ENCODE measurements at regions not wholly inside any gene's neighbourhood (a gene's known extent, or its start where the extent isn't known, plus 50 kb on each side); places are given as distances from the start of the nearest gene placed in this dataset.

- no peak overlapping the region for H3K4me3 ChIP-seq (replicated peaks; ENCODE audit: low read depth, low read length)
- no peak for DNase-seq (ENCODE audit: low read depth)
- TF ChIP-seq, protein P1, sequence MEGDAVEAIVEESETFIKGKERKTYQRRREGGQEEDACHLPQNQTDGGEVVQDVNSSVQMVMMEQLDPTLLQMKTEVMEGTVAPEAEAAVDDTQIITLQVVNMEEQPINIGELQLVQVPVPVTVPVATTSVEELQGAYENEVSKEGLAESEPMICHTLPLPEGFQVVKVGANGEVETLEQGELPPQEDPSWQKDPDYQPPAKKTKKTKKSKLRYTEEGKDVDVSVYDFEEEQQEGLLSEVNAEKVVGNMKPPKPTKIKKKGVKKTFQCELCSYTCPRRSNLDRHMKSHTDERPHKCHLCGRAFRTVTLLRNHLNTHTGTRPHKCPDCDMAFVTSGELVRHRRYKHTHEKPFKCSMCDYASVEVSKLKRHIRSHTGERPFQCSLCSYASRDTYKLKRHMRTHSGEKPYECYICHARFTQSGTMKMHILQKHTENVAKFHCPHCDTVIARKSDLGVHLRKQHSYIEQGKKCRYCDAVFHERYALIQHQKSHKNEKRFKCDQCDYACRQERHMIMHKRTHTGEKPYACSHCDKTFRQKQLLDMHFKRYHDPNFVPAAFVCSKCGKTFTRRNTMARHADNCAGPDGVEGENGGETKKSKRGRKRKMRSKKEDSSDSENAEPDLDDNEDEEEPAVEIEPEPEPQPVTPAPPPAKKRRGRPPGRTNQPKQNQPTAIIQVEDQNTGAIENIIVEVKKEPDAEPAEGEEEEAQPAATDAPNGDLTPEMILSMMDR (IDR thresholded peaks at IDR 0.05; ENCODE audit: low read length, missing control alignments) = no peak
Measured at GRCh38 chr21:27286760-27287159, 319.9 kb upstream of the ADAMTS5 start.

DNA sequence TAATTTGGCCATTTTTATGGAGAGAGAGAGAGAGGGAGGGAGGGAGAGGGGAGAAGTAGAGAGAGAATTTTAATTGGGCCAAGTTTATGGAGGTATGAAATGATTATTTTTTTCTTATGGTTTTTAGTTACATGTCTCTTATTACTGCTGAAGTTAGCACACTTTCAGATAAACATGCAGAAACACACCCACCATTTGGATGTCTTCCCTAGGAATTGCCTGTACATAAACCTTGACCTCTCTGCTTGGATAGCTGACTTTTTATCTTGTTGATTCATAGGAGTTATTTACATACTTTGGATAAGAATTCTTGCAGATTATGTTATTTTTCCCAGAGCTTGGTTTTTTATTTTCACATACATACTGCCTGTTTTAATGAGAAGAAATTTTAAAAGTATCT lies 310.2 kb upstream of the ADAMTS5 start:
- DNase-seq (ENCODE audit: low read depth) = peak; percentile 26
- TF ChIP-seq, protein P1 (IDR thresholded peaks at IDR 0.05; ENCODE audit: low read length, missing control alignments) = no peak
- H3K4me3 ChIP-seq (replicated peaks; ENCODE audit: low read depth, low read length) = no peak overlapping the region

GRCh38 chr21:27275294-27275927 lies 308.5 kb upstream of the ADAMTS5 start:
- DNase-seq (ENCODE audit: low read depth) = peak; percentile 80
- H3K4me3 ChIP-seq (replicated peaks; ENCODE audit: low read depth, low read length) = no peak overlapping the region
- TF ChIP-seq, protein P1 (IDR thresholded peaks at IDR 0.05; ENCODE audit: low read length, missing control alignments) = no peak

- TF ChIP-seq, protein P1 (IDR thresholded peaks at IDR 0.05; ENCODE audit: low read length, missing control alignments) = no peak
- H3K4me3 ChIP-seq (replicated peaks; ENCODE audit: low read depth, low read length) = no peak overlapping the region
- peak; percentile 90 for DNase-seq (ENCODE audit: low read depth)
Measured at GRCh38 chr21:27269644-27270043, 302.8 kb upstream of the ADAMTS5 start.

DNA sequence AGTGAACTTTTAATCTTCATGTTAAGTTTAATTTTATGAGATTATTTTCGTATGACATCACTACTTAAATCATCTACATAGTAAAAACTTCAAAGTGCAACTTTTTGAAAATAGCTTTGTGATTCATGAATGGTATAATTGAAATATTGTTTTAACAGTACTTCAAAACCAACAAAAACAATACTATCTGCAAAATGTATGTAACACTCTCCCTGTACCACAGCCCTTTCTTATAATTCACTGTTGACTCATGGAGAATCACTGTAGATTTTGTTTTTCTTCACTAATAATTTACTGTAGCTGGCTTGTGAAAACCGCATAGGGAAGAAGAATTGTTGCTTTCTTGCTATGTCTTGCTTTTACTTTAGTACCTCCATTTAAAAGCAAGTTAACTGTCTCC lies 301.4 kb upstream of the ADAMTS5 start:
- peak; percentile 35 for DNase-seq (ENCODE audit: low read depth)
- TF ChIP-seq, protein P1 (IDR thresholded peaks at IDR 0.05; ENCODE audit: low read length, missing control alignments) = no peak
- H3K4me3 ChIP-seq (replicated peaks; ENCODE audit: low read depth, low read length) = no peak overlapping the region

DNA sequence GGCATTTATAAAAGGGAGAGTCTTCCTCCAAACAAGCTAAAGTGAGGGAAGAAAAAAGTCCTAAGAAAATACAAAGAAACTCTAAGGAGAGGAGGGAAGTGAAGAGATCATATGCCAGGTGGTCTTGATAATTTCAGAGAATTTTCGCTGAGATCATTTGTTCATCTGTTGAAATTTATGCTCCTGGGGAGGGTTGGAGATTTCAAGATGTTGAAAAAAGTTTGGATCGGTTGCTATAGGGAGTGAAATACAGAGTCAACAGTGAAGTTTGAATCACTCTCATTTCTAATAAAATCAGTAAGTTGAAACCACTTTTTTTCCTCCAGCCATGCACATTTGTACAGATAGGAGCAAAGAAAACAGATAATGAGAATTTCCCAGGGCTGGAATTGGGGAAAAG lies 299.1 kb upstream of the ADAMTS5 start:
- no peak for DNase-seq (ENCODE audit: low read depth)
- TF ChIP-seq, protein P1 (IDR thresholded peaks at IDR 0.05; ENCODE audit: low read length, missing control alignments) = no peak
- H3K4me3 ChIP-seq (replicated peaks; ENCODE audit: low read depth, low read length) = no peak overlapping the region

GRCh38 chr21:27265492-27265891 lies 298.6 kb upstream of the ADAMTS5 start:
- DNase-seq (ENCODE audit: low read depth) = no peak
- no peak overlapping the region for H3K4me3 ChIP-seq (replicated peaks; ENCODE audit: low read depth, low read length)
- TF ChIP-seq, protein P1 (IDR thresholded peaks at IDR 0.05; ENCODE audit: low read length, missing control alignments) = no peak
